NB4 (cell line): ENCODE measurements at regions not wholly inside any gene's neighbourhood (a gene's known extent, or its start where the extent isn't known, plus 50 kb on each side); places are given as distances from the start of the nearest gene placed in this dataset.

Experiments used
- CTCF ChIP-seq: IDR thresholded peaks from one replicate; pipeline ENCODE4 v1.5.1; 2012; ENCODE audit warnings: low read depth, low read length
- MYC ChIP-seq: IDR thresholded peaks from 2 replicates; pipeline ENCODE4 v1.6.1; 2011; ENCODE audit warnings: low read depth, low read length
- POLR2A ChIP-seq: IDR thresholded peaks from 2 replicates; pipeline ENCODE4 v1.6.1; 2011; ENCODE audit warnings: mild to moderate bottlenecking; ENCODE audit not compliant: insufficient read length; ENCODE audit errors: extremely low read depth

- TF ChIP-seq CTCF (no peak), POLR2A (no peak), MYC (no peak)
Measured at GRCh38 chr9:78695519-78695918, 398.6 kb downstream of the PSAT1 start.
